Endothelial cell of umbilical vein (primary cell): ENCODE measurements at regions not wholly inside any gene's neighbourhood (a gene's known extent, or its start where the extent isn't known, plus 50 kb on each side); places are given as distances from the start of the nearest gene placed in this dataset.

Source experiments
- BruUV-seq: library from RNA; stranded (reverse); fragments of 400-500 nt; replicated peaks from 2 replicates; lab custom pipeline; 2021; lab: Mats Ljungman, UMichigan
- CTCF ChIA-PET: fragments of 300-600, 350-600 bp; sonication (Branson Sonifier 250); formaldehyde crosslinking; loops from one replicate; lab custom pipeline; 2021; ENCODE audit warnings: antibody characterized with exemption, inconsistent platforms; lab: Charles Lee
- POLR2A ChIA-PET: fragments of 300-600, 350-600 bp; sonication (Branson Sonifier 250); formaldehyde crosslinking; loops from one replicate; lab custom pipeline; 2021; ENCODE audit warnings: antibody characterized with exemption, inconsistent platforms; lab: Charles Lee
- DNase-seq: peaks from one replicate; pipeline ENCODE4 v3.0.0-alpha.2; 2011; ENCODE audit warnings: low read depth, low spot score
- FAIRE-seq: peaks from 2 replicates; lab custom pipeline; 2011; peaks lifted over from hg19 to GRCh38; lab: Jason Lieb, UNC
- H2AFZ ChIP-seq: 2 replicates; pipeline ENCODE4 v1.6.0; 2012; ENCODE audit warnings: low read depth, low read length, control low read depth, inconsistent platforms
- H3K27ac ChIP-seq: 2 replicates; pipeline ENCODE4 v1.5.1; 2011; ENCODE audit warnings: low read depth, mild to moderate bottlenecking, control low read depth, low read length, moderate library complexity; ENCODE audit not compliant: insufficient read depth
- H3K27me3 ChIP-seq, 2 experiments: 2 replicates each; pipeline versions ENCODE4 v1.6.0 to v1.6.1; 2011; ENCODE audit warnings: low read length in 2 of 2, mixed read lengths in 1 of 2; ENCODE audit not compliant: control insufficient read depth in 2 of 2, insufficient read depth in 2 of 2
- H3K36me3 ChIP-seq, 2 experiments: 2 replicates in 1 of 2; 3 replicates in 1 of 2; pipeline ENCODE4 v1.5.1; 2011; ENCODE audit warnings: low read length in 2 of 2, mild to moderate bottlenecking in 1 of 2, moderate library complexity in 1 of 2; ENCODE audit not compliant: control insufficient read depth in 2 of 2, insufficient read depth in 2 of 2; ENCODE audit errors: extremely low read depth in 1 of 2
- H3K4me1 ChIP-seq: 3 replicates; pipeline ENCODE4 v1.5.1; 2011; ENCODE audit warnings: mild to moderate bottlenecking, low read length; ENCODE audit not compliant: control insufficient read depth, insufficient read depth; ENCODE audit errors: extremely low read depth
- H3K4me2 ChIP-seq: 2 replicates; pipeline ENCODE4 v1.6.1; 2011; ENCODE audit warnings: low read length, control low read depth, mixed read lengths; ENCODE audit not compliant: insufficient read depth
- H3K4me3 ChIP-seq, 3 experiments: fragments of 200-600 bp in 1 of 3; sonication (generic), shearing (Covaris generic) in 1 of 3; replicated peaks in 1 of 3; 2 replicates each; pipeline ENCODE4 v1.5.1; 2011 to 2016; ENCODE audit warnings: control low read depth in 3 of 3, low read length in 3 of 3, mild to moderate bottlenecking in 2 of 3, inconsistent platforms in 1 of 3, low read depth in 1 of 3, moderate library complexity in 1 of 3; ENCODE audit not compliant: insufficient read depth in 1 of 3
- H3K79me2 ChIP-seq: 2 replicates; pipeline ENCODE4 v1.6.0; 2012; ENCODE audit warnings: low read length, inconsistent platforms; ENCODE audit not compliant: control insufficient read depth, insufficient read depth
- H3K9ac ChIP-seq: replicated peaks from 2 replicates; pipeline ENCODE3; 2011; ENCODE audit warnings: low read length, control low read depth; ENCODE audit not compliant: insufficient read depth; ENCODE audit errors: extremely low read depth
- H3K9me1 ChIP-seq: replicated peaks from 3 replicates; pipeline ENCODE4 v1.6.0; 2011; ENCODE audit warnings: mild to moderate bottlenecking, low read length; ENCODE audit not compliant: control insufficient read depth, insufficient read depth; ENCODE audit errors: extremely low read depth
- H3K9me3 ChIP-seq: replicated peaks from 2 replicates; pipeline ENCODE4 v1.5.1; 2012; ENCODE audit warnings: low read length, inconsistent platforms; ENCODE audit not compliant: control insufficient read depth, insufficient read depth
- H4K20me1 ChIP-seq: replicated peaks from 2 replicates; pipeline ENCODE3; 2011; ENCODE audit warnings: mild to moderate bottlenecking, low read length; ENCODE audit not compliant: control insufficient read depth, insufficient read depth; ENCODE audit errors: extremely low read depth
- CTCF ChIP-seq, 2 donors: IDR thresholded peaks; 1 replicate in 1 of 2; 2 replicates in 1 of 2; pipeline ENCODE4 v1.5.1; 2011; ENCODE audit warnings: low read length in 2 of 2, mild to moderate bottlenecking in 2 of 2, moderate library complexity in 2 of 2, control low read depth in 1 of 2, inconsistent platforms in 1 of 2, low read depth in 1 of 2; ENCODE audit not compliant: insufficient read depth in 1 of 2; ENCODE audit errors: extremely low read depth in 1 of 2
- EZH2 ChIP-seq: IDR thresholded peaks from 2 replicates; pipeline ENCODE4 v1.6.1; 2012; ENCODE audit warnings: borderline replicate concordance, low read depth, mild to moderate bottlenecking, moderate library complexity, low read length, inconsistent platforms; ENCODE audit not compliant: severe bottlenecking
- FOS ChIP-seq: IDR thresholded peaks from 2 replicates; pipeline ENCODE4 v1.6.1; 2011; ENCODE audit warnings: mild to moderate bottlenecking, low read length, moderate library complexity, borderline replicate concordance; ENCODE audit not compliant: insufficient read depth
- JUN ChIP-seq: IDR thresholded peaks from 2 replicates; pipeline ENCODE4 v1.6.1; 2011; ENCODE audit warnings: borderline replicate concordance, low read depth; ENCODE audit not compliant: insufficient read length, insufficient read depth
- MYC ChIP-seq: IDR thresholded peaks from one replicate; pipeline ENCODE4 v1.6.1; 2011; ENCODE audit warnings: mild to moderate bottlenecking, low read depth, low read length
- POLR2A ChIP-seq: IDR thresholded peaks from 2 replicates; pipeline ENCODE4 v1.6.1; 2012; ENCODE audit warnings: low read depth, mild to moderate bottlenecking, control low read depth, low read length
- POLR2AphosphoS5 ChIP-seq: IDR thresholded peaks from 2 replicates; pipeline ENCODE4 v1.6.1; 2012; ENCODE audit warnings: low read depth, mild to moderate bottlenecking, control low read depth, low read length, moderate library complexity; ENCODE audit not compliant: insufficient read depth
- dilution Hi-C: fragments of 300-500 bp; cut with MboI; formaldehyde crosslinking; loops from one replicate; pipeline ENCODE4 v1.15.0; 2019; ENCODE audit warnings: low sequenced_read_pairs; ENCODE audit not compliant: extremely low pct_ligation_motif_present
- intact Hi-C: fragments of 100-400 bp; cut with micrococcal nuclease; formaldehyde crosslinking; loops from one replicate; pipeline ENCODE4 v1.10.0; 2022
- TF ChIP-seq, protein P1 (sequence below): IDR thresholded peaks from 2 replicates; pipeline ENCODE4 v1.6.1; 2011; ENCODE audit not compliant: insufficient read depth, insufficient read length

DNA sequence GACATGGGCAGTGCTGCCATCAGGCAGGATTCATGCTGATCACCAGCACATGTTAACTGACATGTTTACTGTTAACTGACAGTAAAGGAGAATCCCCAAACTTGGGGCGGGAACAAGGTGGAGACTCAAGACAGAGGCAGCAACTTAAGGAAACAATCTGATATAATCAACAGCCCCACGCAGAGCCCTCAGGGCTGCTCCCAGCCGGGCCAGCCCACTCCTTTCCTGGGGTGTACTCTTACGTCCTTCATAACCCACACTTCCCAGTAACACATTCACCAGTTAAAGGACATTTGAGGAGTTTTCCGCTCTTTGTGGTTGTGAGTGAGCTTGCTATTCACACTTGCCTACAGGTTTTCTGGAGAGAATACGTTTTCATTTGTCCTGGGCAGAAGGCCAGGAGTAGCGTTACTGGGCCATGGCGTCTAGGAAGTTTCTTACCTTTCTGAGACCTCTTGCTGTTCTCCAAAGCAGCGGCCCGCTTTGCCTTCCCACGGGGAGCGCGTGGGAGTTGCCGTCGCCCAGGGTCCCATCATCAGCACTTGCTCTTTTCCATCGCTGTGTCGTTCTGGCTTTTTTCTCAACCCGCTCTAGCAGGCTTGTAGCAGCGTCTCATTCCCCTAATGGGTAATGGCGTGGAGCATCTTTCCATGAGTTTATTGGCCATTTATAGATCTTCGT, 56.4 kb downstream of the FOXF2 start:
- Histone ChIP-seq H2AFZ (no peak overlapping the region), H3K9ac (no peak overlapping the region), H3K27me3 (no peaks in the 10 kb centered on the region), H3K4me1 (no peaks in the 10 kb centered on the region), H3K79me2 (no peaks in the 10 kb centered on the region), H3K4me3 (no peak overlapping the region), H4K20me1 (no peaks in the 10 kb centered on the region), H3K4me2 (no peak overlapping the region), H3K9me3 (no peaks in the 10 kb centered on the region), H3K36me3 (no peaks in the 10 kb centered on the region), H3K9me1 (no peaks in the 10 kb centered on the region), H3K27ac (no peak overlapping the region)
- intact Hi-C loops (no loop called here), dilution Hi-C loops (no loop called here)
- no peak for TF ChIP-seq FOS
- no peak for TF ChIP-seq CTCF (IDR thresholded peaks at IDR 0.05; ENCODE audit: extremely low read depth in 1 of 2, insufficient read depth in 1 of 2, low read depth in 1 of 2, low read length in 2 of 2)
- TF ChIP-seq POLR2AphosphoS5 = no peak
- TF ChIP-seq POLR2A = no peak
- TF ChIP-seq EZH2 = no peak
- no peak for TF ChIP-seq JUN
- TF ChIP-seq, protein P1, sequence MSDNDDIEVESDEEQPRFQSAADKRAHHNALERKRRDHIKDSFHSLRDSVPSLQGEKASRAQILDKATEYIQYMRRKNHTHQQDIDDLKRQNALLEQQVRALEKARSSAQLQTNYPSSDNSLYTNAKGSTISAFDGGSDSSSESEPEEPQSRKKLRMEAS = no peak
- no peak for TF ChIP-seq MYC
- no TSS peak for BruUV-seq
- FAIRE-seq (no peak), DNase-seq (no peak)
- CTCF ChIA-PET = interaction anchor here (1.4 to 6.5 kb wide), 2 partner anchors 9 to 21 kb away, joined by 4 to 48 read pairs; no protein-coding TSS in a partner anchor
- POLR2A ChIA-PET = no interaction called here
